Neural cell (in vitro differentiated cells): ENCODE measurements at regions not wholly inside any gene's neighbourhood (a gene's known extent, or its start where the extent isn't known, plus 50 kb on each side); places are given as distances from the start of the nearest gene placed in this dataset.

Experiments
- H2AFZ ChIP-seq: fragments of 200-600, 300-800 bp; sonication (generic), shearing (Covaris generic); 2 replicates; pipeline ENCODE4 v1.6.0; 2014; ENCODE audit warnings: low read depth, mild to moderate bottlenecking, antibody characterized with exemption, low read length, moderate library complexity
- H3F3A ChIP-seq: fragments of 200-600 bp; shearing (Covaris generic); 2 replicates; pipeline ENCODE4 v1.6.1; 2016; ENCODE audit warnings: mild to moderate bottlenecking, moderate library complexity, mixed read lengths, antibody characterized with exemption, low read length; ENCODE audit not compliant: insufficient read depth, poor library complexity, severe bottlenecking
- H3K27ac ChIP-seq: fragments of 200-600, 300-800 bp; sonication (generic), shearing (Covaris generic); 2 replicates; pipeline ENCODE4 v1.5.1; 2014; ENCODE audit warnings: mild to moderate bottlenecking, low read length, moderate library complexity
- H3K27me3 ChIP-seq: fragments of 300-800, 200-600 bp; sonication (generic), shearing (Covaris generic); 2 replicates; pipeline ENCODE4 v1.6.0; 2014; ENCODE audit warnings: mild to moderate bottlenecking, low read depth, low read length, moderate library complexity; ENCODE audit not compliant: insufficient read depth
- H3K36me3 ChIP-seq: fragments of 300-800, 200-600 bp; sonication (generic), shearing (Covaris generic); 2 replicates; pipeline ENCODE4 v1.5.1; 2014; ENCODE audit warnings: mild to moderate bottlenecking, antibody characterized with exemption, low read length, moderate library complexity; ENCODE audit not compliant: insufficient read depth
- H3K4me2 ChIP-seq: fragments of 300-800, 200-600 bp; sonication (generic), shearing (Covaris generic); 2 replicates; pipeline ENCODE4 v1.6.0; 2014; ENCODE audit warnings: mild to moderate bottlenecking, low read length
- H3K4me3 ChIP-seq: fragments of 300-800, 200-600 bp; sonication (generic), shearing (Covaris generic); 2 replicates; pipeline ENCODE4 v1.5.1; 2014; ENCODE audit warnings: mild to moderate bottlenecking, low read length, moderate library complexity
- H3K79me2 ChIP-seq: fragments of 200-600 bp; shearing (Covaris generic); replicated peaks from 2 replicates; pipeline ENCODE4 v1.6.0; 2014; ENCODE audit warnings: mild to moderate bottlenecking, low read length, moderate library complexity; ENCODE audit not compliant: insufficient read depth
- H3K9ac ChIP-seq: fragments of 300-800, 200-600 bp; sonication (generic), shearing (Covaris generic); 2 replicates; pipeline ENCODE4 v1.6.1; 2016; ENCODE audit warnings: mild to moderate bottlenecking, low read length, mixed read lengths
- H3K9me2 ChIP-seq: fragments of 200-600 bp; shearing (Covaris generic); 2 replicates; pipeline ENCODE4 v1.6.1; 2016; ENCODE audit warnings: mild to moderate bottlenecking, low read length, mixed read lengths; ENCODE audit not compliant: insufficient read depth
- H3K9me3 ChIP-seq: fragments of 200-600, 300-800 bp; sonication (generic), shearing (Covaris generic); 2 replicates; pipeline ENCODE4 v1.6.1; 2016; ENCODE audit warnings: mild to moderate bottlenecking, mixed run types, low read length, moderate library complexity, mixed read lengths
- H4K20me1 ChIP-seq: fragments of 200-600 bp; shearing (Covaris generic); 2 replicates; pipeline ENCODE4 v1.6.1; 2016; ENCODE audit warnings: mild to moderate bottlenecking, mixed run types; ENCODE audit not compliant: insufficient read depth
- CTCF ChIP-seq: fragments of 450-650 bp; IDR thresholded peaks from 2 replicates; pipeline ENCODE4 v1.5.1; 2014; ENCODE audit warnings: antibody characterized with exemption, mild to moderate bottlenecking, moderate library complexity; ENCODE audit not compliant: poor library complexity, severe bottlenecking
- EP300 ChIP-seq: fragments of 450-650 bp; conservative IDR thresholded peaks from 2 replicates; pipeline ENCODE4 v1.6.1; 2014; ENCODE audit warnings: antibody characterized with exemption, mild to moderate bottlenecking, moderate library complexity; ENCODE audit not compliant: poor library complexity, severe bottlenecking
- EZH2 ChIP-seq: fragments of 200-600, 300-800 bp; shearing (Covaris generic), sonication (generic); IDR thresholded peaks from 2 replicates; pipeline ENCODE4 v1.6.1; 2014; ENCODE audit warnings: antibody characterized with exemption, low read length, borderline replicate concordance, mild to moderate bottlenecking; ENCODE audit not compliant: insufficient read depth, poor library complexity, severe bottlenecking
- MXI1 ChIP-seq: fragments of 450-650 bp; conservative IDR thresholded peaks from 2 replicates; pipeline ENCODE4 v1.6.1; 2014; ENCODE audit warnings: antibody characterized with exemption, mild to moderate bottlenecking; ENCODE audit not compliant: poor library complexity, severe bottlenecking
- POLR2AphosphoS5 ChIP-seq: IDR thresholded peaks from 2 replicates; pipeline ENCODE4 v1.6.1; 2012
- RAD21 ChIP-seq: fragments of 450-650 bp; conservative IDR thresholded peaks from 2 replicates; pipeline ENCODE4 v1.6.1; 2014; ENCODE audit warnings: antibody characterized with exemption, mild to moderate bottlenecking, moderate library complexity
- REST ChIP-seq: IDR thresholded peaks from 2 replicates; pipeline ENCODE4 v1.6.1; 2012; ENCODE audit warnings: borderline replicate concordance
- SMC3 ChIP-seq: fragments of 450-650 bp; conservative IDR thresholded peaks from 2 replicates; pipeline ENCODE4 v1.6.1; 2014; ENCODE audit warnings: antibody characterized with exemption, mild to moderate bottlenecking, moderate library complexity; ENCODE audit not compliant: poor library complexity
- TAF1 ChIP-seq: IDR thresholded peaks from 2 replicates; pipeline ENCODE4 v1.6.1; 2012; ENCODE audit warnings: low read depth

DNA sequence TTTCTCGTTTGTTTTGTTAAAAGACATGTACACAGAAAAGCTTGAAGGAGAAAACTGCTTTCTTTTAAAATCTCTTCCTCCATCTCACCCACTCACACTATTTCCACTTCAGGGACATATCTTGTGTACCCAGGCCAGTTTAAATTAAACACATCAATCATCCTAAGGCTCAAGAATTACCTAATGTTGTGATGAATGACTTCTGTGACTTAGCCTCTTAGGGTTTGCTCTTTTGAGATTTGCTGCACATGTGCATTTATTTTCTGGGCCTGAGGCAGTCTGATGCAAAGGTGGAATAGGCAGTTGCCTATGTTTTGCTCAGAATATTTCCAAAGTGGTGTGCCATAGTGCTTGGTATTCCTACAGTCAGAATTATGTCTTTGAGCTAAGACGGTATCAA lies 439.9 kb upstream of the CHD1 start:
- Histone ChIP-seq H3K4me3 (no peak overlapping the region), H3K79me2 (no peaks in the 10 kb centered on the region), H3F3A (no peaks in the 10 kb centered on the region), H4K20me1 (no peaks in the 10 kb centered on the region), H3K27me3 (no peaks in the 10 kb centered on the region), H3K4me2 (no peak overlapping the region), H3K9me3 (no peaks in the 10 kb centered on the region), H3K27ac (no peak overlapping the region), H3K9ac (no peak overlapping the region), H2AFZ (no peak overlapping the region), H3K9me2 (no peaks in the 10 kb centered on the region), H3K36me3 (no peaks in the 10 kb centered on the region)
- TF ChIP-seq EP300 (no peak), REST (no peak), POLR2AphosphoS5 (no peak), MXI1 (no peak), EZH2 (no peak), RAD21 (no peak), CTCF (no peak), SMC3 (no peak), TAF1 (no peak)

GRCh38 chr5:99355881-99356280 lies 427.1 kb upstream of the CHD1 start:
- no peak overlapping the region for H3K4me3 ChIP-seq
- no peaks in the 10 kb centered on the region for H3K27me3 ChIP-seq
- TF ChIP-seq EP300 (no peak), TAF1 (no peak), REST (no peak), SMC3 (no peak), RAD21 (no peak), EZH2 (no peak), MXI1 (no peak), CTCF (no peak), POLR2AphosphoS5 (no peak)
- H3F3A ChIP-seq, result no peaks in the 10 kb centered on the region
- no peaks in the 10 kb centered on the region for H3K9me3 ChIP-seq
- no peaks in the 10 kb centered on the region for H3K79me2 ChIP-seq
- no peak overlapping the region for H2AFZ ChIP-seq
- no peak overlapping the region for H3K9ac ChIP-seq
- H4K20me1 ChIP-seq, result no peaks in the 10 kb centered on the region
- H3K27ac ChIP-seq, result no peak overlapping the region
- no peaks in the 10 kb centered on the region for H3K36me3 ChIP-seq
- H3K9me2 ChIP-seq, result no peaks in the 10 kb centered on the region
- no peak overlapping the region for H3K4me2 ChIP-seq
